ENCODE measurements at regions not wholly inside any gene's neighbourhood (a gene's known extent, or its start where the extent isn't known, plus 50 kb on each side); places are given as distances from the start of the nearest gene placed in this dataset.

- H3K36me3 ChIP-seq (ENCODE audit: insufficient read depth, low read length), result no peaks in the 10 kb centered on the region
- H4K20me1 ChIP-seq (ENCODE audit: insufficient read depth, low read length), result no peaks in the 10 kb centered on the region
- TF ChIP-seq CTCF (IDR thresholded peaks at IDR 0.05; ENCODE audit: borderline replicate concordance, extremely low read depth, low read length, poor library complexity, severe bottlenecking) (no peak), EZH2 (IDR thresholded peaks at IDR 0.05; ENCODE audit: borderline replicate concordance, low read depth, low read length, severe bottlenecking) (no peak)
- H3K27ac ChIP-seq (ENCODE audit: low read length), result no peak overlapping the region
- H2AFZ ChIP-seq (ENCODE audit: low read depth, low read length), result no peak overlapping the region
- H3K4me2 ChIP-seq (ENCODE audit: insufficient read depth, low read length), result no peak overlapping the region
- DNase-seq, result no peak
- no peaks in the 10 kb centered on the region for H3K79me2 ChIP-seq (ENCODE audit: insufficient read depth, low read length)
- no peaks in the 10 kb centered on the region for H3K27me3 ChIP-seq (ENCODE audit: insufficient read depth, low read length, poor library complexity)
- H3K4me3 ChIP-seq (ENCODE audit: low read depth in 1 of 2, low read length in 2 of 2), result no peak overlapping the region
- no peak for ATAC-seq (ENCODE audit: insufficient read depth, low read depth)
- H3K4me1 ChIP-seq (ENCODE audit: insufficient read depth, low read length), result no peaks in the 10 kb centered on the region
- H3K9ac ChIP-seq (ENCODE audit: low read depth, low read length), result no peak overlapping the region
- no peaks in the 10 kb centered on the region for H3K9me3 ChIP-seq (ENCODE audit: insufficient read depth, low read length, severe bottlenecking)
These were observed 241.0 kb downstream of the DLL1 start for GRCh38 chr6:170049641-170050561.

- DNase-seq (no peak), ATAC-seq (ENCODE audit: insufficient read depth, low read depth) (no peak)
These were observed 242.1 kb downstream of the DLL1 start for GRCh38 chr6:170048615-170049256.

GRCh38 chr6:170047823-170048222, 243.1 kb downstream of the DLL1 start:
- Histone ChIP-seq H3K27me3 (ENCODE audit: insufficient read depth, low read length, poor library complexity) (no peaks in the 10 kb centered on the region), H3K9ac (ENCODE audit: low read depth, low read length) (no peak overlapping the region), H3K79me2 (ENCODE audit: insufficient read depth, low read length) (no peaks in the 10 kb centered on the region), H2AFZ (ENCODE audit: low read depth, low read length) (no peak overlapping the region), H3K27ac (ENCODE audit: low read length) (no peak overlapping the region), H4K20me1 (ENCODE audit: insufficient read depth, low read length) (no peaks in the 10 kb centered on the region), H3K36me3 (ENCODE audit: insufficient read depth, low read length) (no peaks in the 10 kb centered on the region), H3K4me3 (ENCODE audit: low read depth in 1 of 2, low read length in 2 of 2) (no peak overlapping the region), H3K9me3 (ENCODE audit: insufficient read depth, low read length, severe bottlenecking) (no peaks in the 10 kb centered on the region), H3K4me1 (ENCODE audit: insufficient read depth, low read length) (no peaks in the 10 kb centered on the region), H3K4me2 (ENCODE audit: insufficient read depth, low read length) (no peak overlapping the region)
- ATAC-seq (ENCODE audit: insufficient read depth, low read depth), result no peak
- TF ChIP-seq CTCF (IDR thresholded peaks at IDR 0.05; ENCODE audit: borderline replicate concordance, extremely low read depth, low read length, poor library complexity, severe bottlenecking) (no peak), EZH2 (IDR thresholded peaks at IDR 0.05; ENCODE audit: borderline replicate concordance, low read depth, low read length, severe bottlenecking) (no peak)
- DNase-seq, result no peak

More at GRCh38 chr6:170048615-170049256, 242.1 kb downstream of the DLL1 start:
- no peak overlapping the region for H2AFZ ChIP-seq (ENCODE audit: low read depth, low read length)
- no peaks in the 10 kb centered on the region for H3K36me3 ChIP-seq (ENCODE audit: insufficient read depth, low read length)
- no peak overlapping the region for H3K27ac ChIP-seq (ENCODE audit: low read length)
- no peak overlapping the region for H3K9ac ChIP-seq (ENCODE audit: low read depth, low read length)
- no peaks in the 10 kb centered on the region for H3K9me3 ChIP-seq (ENCODE audit: insufficient read depth, low read length, severe bottlenecking)
- no peaks in the 10 kb centered on the region for H3K4me1 ChIP-seq (ENCODE audit: insufficient read depth, low read length)
- H4K20me1 ChIP-seq (ENCODE audit: insufficient read depth, low read length), result no peaks in the 10 kb centered on the region
- no peaks in the 10 kb centered on the region for H3K27me3 ChIP-seq (ENCODE audit: insufficient read depth, low read length, poor library complexity)
- TF ChIP-seq EZH2 (IDR thresholded peaks at IDR 0.05; ENCODE audit: borderline replicate concordance, low read depth, low read length, severe bottlenecking) (no peak), CTCF (IDR thresholded peaks at IDR 0.05; ENCODE audit: borderline replicate concordance, extremely low read depth, low read length, poor library complexity, severe bottlenecking) (no peak)
- H3K79me2 ChIP-seq (ENCODE audit: insufficient read depth, low read length), result no peaks in the 10 kb centered on the region
- no peak overlapping the region for H3K4me3 ChIP-seq (ENCODE audit: low read depth in 1 of 2, low read length in 2 of 2)
- no peak overlapping the region for H3K4me2 ChIP-seq (ENCODE audit: insufficient read depth, low read length)

Measured in DND-41 (cell line).